Keratinocyte (primary cell): ENCODE measurements at regions not wholly inside any gene's neighbourhood (a gene's known extent, or its start where the extent isn't known, plus 50 kb on each side); places are given as distances from the start of the nearest gene placed in this dataset.

Experiments
- DNase-seq: peaks from one replicate; pipeline ENCODE4 v3.0.0-alpha.2; 2011; ENCODE audit warnings: low read depth, missing footprints, low spot score
- FAIRE-seq: peaks from 2 replicates; lab custom pipeline; 2011; peaks lifted over from hg19 to GRCh38; lab: Jason Lieb, UNC
- H2AFZ ChIP-seq: 2 replicates; pipeline ENCODE4 v1.6.0; 2012; ENCODE audit warnings: low read length, control low read depth, inconsistent platforms; ENCODE audit not compliant: control insufficient read depth
- H3K27ac ChIP-seq: 2 replicates; pipeline ENCODE4 v1.5.1; 2011; ENCODE audit warnings: low read length; ENCODE audit not compliant: control insufficient read depth, insufficient read depth
- H3K27me3 ChIP-seq: 3 replicates; pipeline ENCODE4 v1.6.0; 2011; ENCODE audit warnings: low read length; ENCODE audit not compliant: control insufficient read depth, insufficient read depth; ENCODE audit errors: extremely low read depth
- H3K36me3 ChIP-seq, 2 experiments: 2 replicates in 1 of 2; 3 replicates in 1 of 2; pipeline ENCODE4 v1.5.1; 2011; ENCODE audit warnings: low read length in 2 of 2, mild to moderate bottlenecking in 1 of 2; ENCODE audit not compliant: control insufficient read depth in 2 of 2, insufficient read depth in 2 of 2; ENCODE audit errors: extremely low read depth in 1 of 2
- H3K4me1 ChIP-seq: 3 replicates; pipeline ENCODE4 v1.5.1; 2011; ENCODE audit warnings: low read length; ENCODE audit not compliant: control insufficient read depth, insufficient read depth; ENCODE audit errors: extremely low read depth
- H3K4me2 ChIP-seq: 3 replicates; pipeline ENCODE4 v1.6.0; 2011; ENCODE audit warnings: low read depth, low read length; ENCODE audit not compliant: control insufficient read depth, insufficient read depth; ENCODE audit errors: extremely low read depth
- H3K4me3 ChIP-seq, 3 experiments: fragments of 200-600 bp in 1 of 3; sonication (generic) in 1 of 3; 2 replicates in 2 of 3; 3 replicates in 1 of 3; pipeline ENCODE4 v1.5.1; 2011 to 2016; ENCODE audit warnings: low read length in 3 of 3, mild to moderate bottlenecking in 3 of 3, control low read depth in 2 of 3, inconsistent platforms in 1 of 3, low read depth in 1 of 3, mixed read lengths in 1 of 3, mixed run types in 1 of 3, moderate library complexity in 1 of 3; ENCODE audit not compliant: control insufficient read depth in 2 of 3, insufficient read depth in 2 of 3; ENCODE audit errors: extremely low read depth in 1 of 3
- H3K79me2 ChIP-seq: 2 replicates; pipeline ENCODE4 v1.6.0; 2012; ENCODE audit warnings: low read length; ENCODE audit not compliant: control insufficient read depth, insufficient read depth
- H3K9ac ChIP-seq: 3 replicates; pipeline ENCODE4 v1.6.0; 2011; ENCODE audit warnings: low read length; ENCODE audit not compliant: control insufficient read depth, insufficient read depth; ENCODE audit errors: extremely low read depth
- H3K9me1 ChIP-seq: 3 replicates; pipeline ENCODE4 v1.6.0; 2011; ENCODE audit warnings: low read length; ENCODE audit not compliant: control insufficient read depth, insufficient read depth; ENCODE audit errors: extremely low read depth
- H3K9me3 ChIP-seq: 2 replicates; pipeline ENCODE4 v1.5.1; 2012; ENCODE audit warnings: low read depth, low read length; ENCODE audit not compliant: control insufficient read depth
- H4K20me1 ChIP-seq: 3 replicates; pipeline ENCODE4 v1.6.0; 2011; ENCODE audit warnings: low read length; ENCODE audit not compliant: control insufficient read depth, insufficient read depth; ENCODE audit errors: extremely low read depth
- CTCF ChIP-seq, 3 experiments: IDR thresholded peaks in 1 of 3; conservative IDR thresholded peaks in 1 of 3; optimal IDR thresholded peaks in 1 of 3; 2 replicates in 2 of 3; 3 replicates in 1 of 3; pipeline versions ENCODE3 to v1.5.1; 2011; ENCODE audit warnings: low read length in 3 of 3, mild to moderate bottlenecking in 3 of 3, moderate library complexity in 2 of 3, control low read depth in 1 of 3, inconsistent platforms in 1 of 3; ENCODE audit not compliant: insufficient read depth in 2 of 3; ENCODE audit errors: extremely low read depth in 1 of 3
- EZH2 ChIP-seq: IDR thresholded peaks from one replicate; pipeline ENCODE4 v1.6.1; 2012; ENCODE audit warnings: inconsistent platforms, mild to moderate bottlenecking, low read length, moderate library complexity
- dilution Hi-C: fragments of 300-500 bp; cut with MboI; formaldehyde crosslinking; loops from one replicate; pipeline ENCODE4 v1.7.0; 2020; ENCODE audit warnings: low sequenced_read_pairs; ENCODE audit not compliant: extremely low pct_ligation_motif_present

DNA sequence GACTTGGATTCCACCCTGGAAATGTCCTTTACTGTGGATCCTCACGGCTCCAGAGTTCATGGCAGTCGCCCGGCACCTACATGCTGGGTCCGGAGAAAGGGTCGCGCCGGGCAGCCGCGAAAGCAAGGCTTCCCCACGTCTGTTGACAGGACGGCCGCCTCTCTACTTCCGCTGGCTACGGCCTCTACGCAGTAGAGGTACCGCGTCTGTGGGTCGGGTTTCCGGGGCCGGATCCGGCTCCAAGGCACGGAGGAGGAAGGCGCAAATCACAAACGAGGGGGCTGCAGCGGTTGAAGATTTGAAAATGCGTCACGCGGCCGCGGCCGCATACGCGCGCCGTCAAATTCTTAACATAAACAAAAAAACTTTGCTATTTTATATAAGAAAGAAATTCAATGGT lies 649.6 kb downstream of the REEP3 start:
- no peak overlapping the region for H3K4me3 ChIP-seq
- H3K4me1 ChIP-seq = no peaks in the 10 kb centered on the region
- TF ChIP-seq EZH2 (no peak), CTCF (optimal IDR thresholded peaks at IDR 0.05 in 1 of 3, IDR thresholded peaks at IDR 0.05 in 1 of 3, conservative IDR thresholded peaks at IDR 0.05 in 1 of 3; ENCODE audit: extremely low read depth in 1 of 3, insufficient read depth in 2 of 3, low read length in 3 of 3) (no peak)
- H3K79me2 ChIP-seq = no peaks in the 10 kb centered on the region
- DNase-seq = no peak
- H3K4me2 ChIP-seq = no peak overlapping the region
- no peaks in the 10 kb centered on the region for H3K36me3 ChIP-seq
- H3K9me1 ChIP-seq = no peaks in the 10 kb centered on the region
- dilution Hi-C loops = no loop called here
- H3K9ac ChIP-seq = no peak overlapping the region
- H3K9me3 ChIP-seq = no peaks in the 10 kb centered on the region
- no peak overlapping the region for H2AFZ ChIP-seq
- H3K27me3 ChIP-seq = no peaks in the 10 kb centered on the region
- FAIRE-seq = no peak
- H4K20me1 ChIP-seq = no peaks in the 10 kb centered on the region
- H3K27ac ChIP-seq = no peak overlapping the region

GRCh38 chr10:64173826-64174225 lies 652.6 kb downstream of the REEP3 start:
- no peak for FAIRE-seq
- dilution Hi-C loops = no loop called here

More at GRCh38 chr10:64173826-64174225, 652.6 kb downstream of the REEP3 start:
- Histone ChIP-seq H3K27ac (no peak overlapping the region), H3K36me3 (no peaks in the 10 kb centered on the region), H3K4me3 (no peak overlapping the region), H3K9ac (no peak overlapping the region), H4K20me1 (no peaks in the 10 kb centered on the region), H3K9me3 (no peaks in the 10 kb centered on the region), H3K27me3 (no peaks in the 10 kb centered on the region), H2AFZ (no peak overlapping the region), H3K4me2 (no peak overlapping the region), H3K4me1 (no peaks in the 10 kb centered on the region), H3K9me1 (no peaks in the 10 kb centered on the region), H3K79me2 (no peaks in the 10 kb centered on the region)
- no peak for DNase-seq
- no peak for TF ChIP-seq EZH2
- no peak for TF ChIP-seq CTCF (optimal IDR thresholded peaks at IDR 0.05 in 1 of 3, IDR thresholded peaks at IDR 0.05 in 1 of 3, conservative IDR thresholded peaks at IDR 0.05 in 1 of 3; ENCODE audit: extremely low read depth in 1 of 3, insufficient read depth in 2 of 3, low read length in 3 of 3)
